HG02763 (cell line): ENCODE measurements at regions not wholly inside any gene's neighbourhood (a gene's known extent, or its start where the extent isn't known, plus 50 kb on each side); places are given as distances from the start of the nearest gene placed in this dataset.
"Not testable (repeated sequence)": the region's sequence is repeated elsewhere in the genome, so short reads cannot be mapped to it uniquely, and the experiment has no call there.

Experiments
- ATAC-seq: cut with Tn5 transposase; IDR thresholded peaks from one replicate; pipeline ENCODE4 v1.9.1; 2021; ENCODE audit warnings: mild to moderate bottlenecking, moderate library complexity; ENCODE audit not compliant: unreplicated experiment

- ATAC-seq = no peak
Measured at GRCh38 chr11:116066777-116067176, 562.6 kb upstream of the CADM1 start.

GRCh38 chr11:116065986-116066385, 561.8 kb upstream of the CADM1 start:
- no peak for ATAC-seq

DNA sequence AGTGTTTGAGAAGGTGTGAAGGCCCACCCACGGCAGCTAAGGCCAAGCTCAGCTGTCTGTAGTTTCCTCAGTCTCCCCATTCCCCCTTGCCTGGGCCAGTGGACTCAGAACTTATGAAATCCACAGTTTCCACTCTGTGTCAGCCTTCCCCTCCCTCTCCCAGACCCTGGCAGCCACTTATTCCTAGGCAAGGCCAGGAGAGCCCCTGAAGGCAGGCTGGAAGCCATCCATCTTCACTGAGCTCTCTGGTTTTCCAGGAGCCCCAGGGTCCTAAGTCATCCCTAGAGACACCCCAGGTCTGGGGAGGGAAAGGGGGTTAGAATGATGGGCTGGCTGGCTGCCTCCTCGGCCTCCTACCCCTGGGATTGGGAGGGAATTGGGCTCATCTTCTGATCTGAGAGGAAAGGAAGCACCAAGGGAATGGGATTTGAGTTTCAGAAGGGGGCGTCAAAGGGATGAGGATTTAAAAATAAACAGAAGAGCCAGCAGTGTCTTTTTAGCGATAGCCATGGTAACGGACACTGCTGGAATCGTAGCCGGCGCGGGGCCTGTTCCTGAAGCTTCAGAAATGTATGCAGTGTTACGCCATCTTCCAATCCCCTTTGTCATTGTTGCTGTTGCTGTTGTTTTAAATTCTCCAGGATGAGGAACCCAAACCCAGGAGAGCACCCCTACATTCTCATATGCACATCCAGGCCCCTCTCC, 561.1 kb upstream of the CADM1 start:
- no peak for ATAC-seq

DNA sequence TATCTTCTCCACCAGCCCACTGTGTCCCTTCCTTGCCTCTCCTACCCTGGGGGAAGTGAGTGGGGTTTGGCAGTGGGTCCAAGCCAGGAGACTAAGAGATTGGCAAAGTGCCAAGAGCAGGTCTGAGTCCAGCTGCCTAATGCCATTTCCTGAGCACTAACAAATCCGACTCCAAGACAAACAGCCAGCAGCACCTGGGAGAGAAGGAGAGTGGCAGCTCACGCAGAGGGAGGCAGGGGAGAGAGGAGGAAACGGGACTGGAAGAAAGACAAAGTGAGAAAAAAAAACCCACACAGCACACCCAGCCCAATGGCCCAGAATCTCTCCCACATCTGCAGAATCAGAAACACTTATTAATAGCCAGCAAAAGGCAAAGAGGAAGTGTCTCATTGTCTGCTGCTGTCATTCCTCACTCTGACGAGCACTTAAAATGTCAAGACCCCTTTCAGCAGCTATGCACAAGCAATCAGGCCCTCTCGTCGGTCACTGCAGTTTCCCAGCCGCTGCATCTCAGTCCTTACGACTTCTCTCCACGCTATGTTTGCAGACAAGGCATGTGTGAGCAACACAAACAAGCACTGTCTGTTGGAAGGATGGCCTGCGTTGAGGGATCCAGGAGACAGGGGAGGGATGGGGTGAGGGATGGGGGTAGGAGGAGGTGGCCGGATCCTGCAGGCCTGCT, 558.4 kb upstream of the CADM1 start:
- no peak for ATAC-seq

DNA sequence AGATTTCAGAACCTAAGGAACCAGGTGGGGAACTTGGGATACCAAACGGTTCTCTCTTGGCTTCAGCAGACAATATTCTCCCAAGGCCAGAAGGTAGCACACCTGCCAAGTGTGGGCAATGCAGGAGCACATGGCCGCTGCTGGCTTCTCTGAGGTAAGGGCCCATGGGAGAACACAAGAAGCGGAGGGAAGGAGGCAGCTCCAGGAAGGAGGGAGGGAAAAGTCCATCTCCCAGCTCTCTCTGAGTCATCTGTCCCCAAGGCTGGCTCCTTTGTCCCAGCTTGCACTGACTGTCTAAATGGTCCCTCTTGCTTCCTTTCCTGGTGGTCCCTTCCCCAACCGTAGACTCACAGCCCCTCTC, 557.9 kb upstream of the CADM1 start:
- ATAC-seq = no peak

DNA sequence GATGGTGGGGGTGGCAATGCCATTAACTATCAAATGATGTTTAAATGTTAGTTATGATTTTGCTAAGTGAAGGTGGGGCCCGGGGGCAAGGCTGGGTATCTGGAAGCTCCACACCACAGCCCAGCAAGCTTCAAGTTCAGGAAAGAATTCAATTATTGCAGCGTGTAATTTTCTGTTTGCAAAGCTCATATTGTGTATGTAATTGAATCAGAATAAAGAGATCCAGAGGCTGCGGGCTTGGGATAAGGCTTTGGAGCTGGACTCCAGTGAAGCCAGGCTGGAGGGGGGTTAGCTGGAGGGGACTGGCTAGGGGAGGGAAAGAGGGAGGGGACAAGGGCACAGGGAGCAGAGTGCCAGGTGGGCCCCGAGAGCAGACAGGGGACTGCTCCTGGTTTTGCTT, 557.1 kb upstream of the CADM1 start:
- ATAC-seq = no peak

DNA sequence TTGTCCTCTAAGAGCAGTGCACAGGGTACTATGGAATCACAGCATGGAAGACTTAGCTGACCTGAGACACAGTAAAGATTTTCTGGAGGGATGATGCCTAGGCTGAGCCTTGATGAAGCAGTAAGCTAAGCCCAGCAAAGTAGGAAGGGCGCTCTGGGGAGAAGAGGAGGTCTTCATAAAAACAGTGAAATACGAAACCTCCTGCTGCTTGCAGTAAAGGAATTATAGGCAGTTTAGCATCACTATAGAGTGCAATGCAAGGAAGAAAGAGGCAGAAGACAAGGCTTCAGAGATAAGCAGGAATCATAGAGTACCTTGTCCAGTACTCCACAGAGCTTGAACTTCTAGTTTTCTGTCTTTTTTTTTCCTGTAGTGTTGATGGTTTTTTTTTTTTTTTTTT, 555.7 kb upstream of the CADM1 start:
- ATAC-seq = no peak

DNA sequence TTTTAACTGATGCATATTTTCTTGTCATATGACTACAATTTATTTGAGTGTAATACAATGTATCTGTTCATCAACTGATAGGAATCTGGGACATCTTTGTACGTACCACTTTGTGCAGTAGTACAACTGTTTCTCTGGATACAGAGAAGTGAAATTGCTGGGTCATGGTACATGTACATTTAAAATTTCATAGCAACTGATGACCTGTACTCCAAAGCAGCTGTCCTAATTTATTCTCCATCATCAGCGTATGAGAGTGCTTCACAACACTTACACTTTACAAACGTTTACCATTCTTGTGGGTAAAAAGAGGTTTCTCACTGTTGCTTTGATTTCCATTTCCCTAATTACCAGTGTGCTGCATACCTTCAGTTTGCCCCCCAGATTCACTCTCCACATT, 552.8 kb upstream of the CADM1 start:
- no peak for ATAC-seq

GRCh38 chr11:116055064-116055463, 550.8 kb upstream of the CADM1 start:
- ATAC-seq = no peak

- ATAC-seq = no peak
Measured at GRCh38 chr11:116053548-116053919, 549.3 kb upstream of the CADM1 start.

DNA sequence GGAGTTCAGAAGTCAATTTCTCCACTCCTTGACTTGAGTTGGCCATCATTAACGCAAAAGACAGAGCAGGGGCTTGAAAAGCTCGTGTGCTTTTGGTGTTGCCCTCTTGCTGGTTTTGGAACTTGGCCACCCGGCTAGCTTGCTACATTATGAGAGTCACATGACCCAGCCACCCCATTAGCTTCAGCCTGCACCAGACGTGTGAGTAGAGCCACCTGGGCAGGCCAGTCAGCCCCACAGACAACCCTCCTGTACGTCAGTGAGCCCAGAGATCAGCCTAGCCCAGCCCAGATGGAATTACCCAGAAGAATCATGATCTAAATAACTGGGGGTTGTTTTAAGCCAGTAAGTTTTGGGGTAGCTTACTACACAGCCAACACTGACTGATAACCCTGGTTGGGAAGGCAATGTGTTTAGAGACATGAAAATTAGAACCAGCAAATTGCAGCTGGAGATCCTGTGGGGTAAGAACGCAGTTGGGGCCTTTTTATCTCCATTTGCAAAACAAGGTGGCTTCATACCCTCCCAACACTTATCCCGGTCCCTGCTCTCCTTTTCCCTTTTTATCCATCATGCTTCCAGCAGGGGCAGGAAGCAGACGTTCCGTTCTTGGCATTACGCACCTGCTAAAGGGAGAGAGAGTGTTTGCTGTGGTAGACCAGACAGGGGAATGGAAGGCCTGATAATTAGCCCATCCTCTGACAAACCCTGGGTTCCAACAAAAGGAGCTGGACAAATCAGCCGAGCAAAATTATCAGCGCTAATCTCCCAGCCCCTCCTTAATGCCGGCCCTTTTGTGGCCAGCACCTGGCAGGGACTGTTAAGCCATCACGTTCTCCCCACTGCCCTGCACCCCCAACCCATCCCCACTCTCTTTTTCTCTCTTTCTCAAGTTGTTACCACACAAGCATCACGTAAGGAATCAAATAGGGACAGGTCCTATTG, 548.7 kb upstream of the CADM1 start:
- no peak for ATAC-seq

- ATAC-seq = no peak
Measured at GRCh38 chr11:116051494-116051893, 547.3 kb upstream of the CADM1 start.

DNA sequence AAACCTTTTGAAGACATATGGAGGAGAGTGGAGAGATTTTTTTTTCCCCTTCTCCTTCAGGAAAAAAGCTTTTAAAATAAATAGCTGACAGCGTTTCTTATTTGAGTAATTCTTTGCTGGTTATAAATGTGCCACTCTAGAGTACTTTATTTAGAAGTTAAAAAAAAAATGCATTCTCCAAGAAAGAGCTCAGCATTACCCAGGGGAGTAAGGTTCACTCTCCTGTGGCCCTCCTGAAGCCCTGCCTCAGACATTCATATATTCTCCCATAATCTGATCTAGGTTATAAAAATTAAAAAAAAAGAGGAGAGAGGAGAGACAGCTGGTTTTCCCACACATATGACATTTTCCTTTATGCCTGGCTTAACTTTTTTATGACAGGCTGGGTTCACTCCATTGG, 545.2 kb upstream of the CADM1 start:
- no peak for ATAC-seq

DNA sequence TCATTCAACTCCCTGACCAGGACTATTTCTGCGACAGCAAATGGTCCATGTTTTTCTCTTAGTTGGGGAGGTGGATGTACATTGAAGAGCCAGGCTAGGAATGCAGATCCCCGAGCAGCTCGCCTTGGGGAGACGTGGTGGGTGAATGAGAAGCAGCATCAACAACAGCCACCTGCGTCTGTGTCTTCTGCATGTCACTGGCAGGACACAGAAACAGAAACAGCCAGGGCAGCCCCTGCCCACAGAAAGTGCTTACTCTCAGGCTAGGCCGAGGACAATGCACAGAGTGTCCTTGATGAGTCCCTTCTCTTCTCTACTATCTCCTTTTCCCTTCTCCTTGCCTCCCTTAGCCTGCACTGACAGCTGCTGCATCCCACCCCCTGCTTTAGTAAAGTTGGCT, 541.9 kb upstream of the CADM1 start:
- ATAC-seq = no peak

GRCh38 chr11:116044941-116045340, 540.7 kb upstream of the CADM1 start:
- ATAC-seq = no peak

DNA sequence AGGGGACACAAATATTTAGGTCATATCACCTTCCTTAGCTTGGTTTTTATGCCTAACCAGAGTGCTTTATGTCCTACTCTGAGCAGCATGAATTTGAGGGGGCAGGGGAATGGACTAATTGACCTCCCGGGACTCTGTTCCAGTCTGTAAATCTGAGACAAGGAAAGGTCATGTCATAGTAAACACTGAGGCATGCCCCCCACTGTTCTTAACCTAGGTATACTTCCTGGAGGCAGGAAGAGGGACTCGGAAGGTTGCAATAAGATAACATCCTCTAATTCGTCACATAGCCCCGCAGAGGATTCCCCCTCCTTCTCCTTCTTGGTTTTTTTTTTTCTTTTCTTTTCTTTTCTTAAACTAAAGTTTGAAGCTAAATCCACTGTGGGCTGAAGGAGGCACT, 540.3 kb upstream of the CADM1 start:
- ATAC-seq = no peak

GRCh38 chr11:116043857-116044256, 539.6 kb upstream of the CADM1 start:
- no peak for ATAC-seq

DNA sequence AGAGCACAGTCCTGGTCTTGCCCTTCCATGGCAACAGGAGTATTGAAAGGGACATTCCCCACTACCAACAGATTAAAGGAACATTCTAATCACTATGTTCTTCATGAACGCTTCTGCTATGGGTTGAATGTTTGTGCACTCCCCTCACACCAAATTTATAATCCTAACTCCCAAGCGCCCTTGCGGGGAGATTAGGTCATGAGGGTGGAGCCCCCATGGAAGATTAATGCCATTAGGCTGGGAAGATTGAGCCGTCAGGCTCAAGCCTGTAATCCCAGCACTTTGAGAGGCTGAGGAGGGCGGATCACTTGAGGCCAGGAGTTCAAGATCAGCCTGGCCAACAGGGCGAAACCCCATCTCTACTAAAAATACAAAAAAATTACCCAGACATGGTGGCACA, 538.8 kb upstream of the CADM1 start:
- not testable (repeated sequence) for ATAC-seq

DNA sequence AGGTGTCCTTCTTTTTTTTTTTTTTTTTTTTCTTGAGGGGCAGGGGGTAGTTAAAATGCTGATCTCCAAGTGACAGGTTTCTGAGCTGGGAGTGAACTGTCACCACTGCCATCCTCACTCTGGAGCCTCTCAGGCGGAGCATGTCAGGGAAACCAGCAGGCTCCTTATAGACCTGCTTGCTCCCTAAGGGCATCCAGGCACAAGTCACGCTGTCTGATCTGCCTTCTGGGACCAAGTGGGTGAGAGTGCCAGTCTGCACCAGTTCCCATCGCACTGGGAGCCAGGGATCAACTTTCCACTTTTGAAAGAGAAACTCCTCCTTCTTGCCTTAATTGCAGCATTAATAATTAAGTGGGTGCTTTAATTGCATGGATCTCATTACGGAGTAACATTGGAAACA, 537.9 kb upstream of the CADM1 start:
- ATAC-seq = no peak

GRCh38 chr11:116037861-116038260, 533.6 kb upstream of the CADM1 start:
- ATAC-seq = no peak

GRCh38 chr11:116035977-116036376, 531.8 kb upstream of the CADM1 start:
- ATAC-seq = no peak
